ENCODE measurements at regions not wholly inside any gene's neighbourhood (a gene's known extent, or its start where the extent isn't known, plus 50 kb on each side); places are given as distances from the start of the nearest gene placed in this dataset.

DNA sequence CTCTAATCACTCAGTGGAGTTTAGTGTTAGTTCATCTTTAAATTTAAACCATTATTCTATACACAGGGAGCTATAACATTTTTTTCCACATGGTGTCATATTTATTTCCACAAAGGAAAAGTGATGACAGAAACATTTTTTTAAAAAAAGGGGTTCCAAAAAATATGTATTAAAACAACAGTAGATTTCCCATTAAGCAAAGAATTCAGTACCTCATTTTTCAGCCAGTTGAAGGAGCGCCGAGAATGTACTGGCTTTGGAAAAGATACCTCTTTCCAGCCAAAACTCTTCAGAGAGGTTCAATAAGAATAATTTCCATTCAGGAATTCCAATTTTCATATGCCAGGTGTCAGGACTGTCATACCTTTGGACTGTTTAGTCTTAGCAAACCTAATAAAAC is 250.5 kb upstream of the MEOX2 start:
- Histone ChIP-seq H3K9ac (ENCODE audit: insufficient read depth, low read length) (no peak overlapping the region), H3K4me1 (ENCODE audit: control insufficient read depth, extremely low read depth, insufficient read depth, low read length) (no peaks in the 10 kb centered on the region), H3K9me3 (ENCODE audit: control insufficient read depth, insufficient read depth, low read depth, low read length) (no peaks in the 10 kb centered on the region), H3K4me3 (replicated peaks in 1 of 4; ENCODE audit: control extremely low read depth in 1 of 4, insufficient read depth in 1 of 4, low read depth in 3 of 4, low read length in 4 of 4) (no peak overlapping the region), H3K36me3 (ENCODE audit: control insufficient read depth, insufficient read depth, low read length) (no peaks in the 10 kb centered on the region), H2AFZ (ENCODE audit: low read length) (no peak overlapping the region), H3K79me2 (ENCODE audit: control insufficient read depth, insufficient read depth, low read length) (no peaks in the 10 kb centered on the region), H3K27me3 (ENCODE audit: control insufficient read depth, insufficient read depth, low read length) (no peaks in the 10 kb centered on the region), H3K4me2 (ENCODE audit: extremely low read depth, insufficient read depth, low read length) (no peak overlapping the region), H3K27ac (ENCODE audit: insufficient read depth, low read length) (no peak overlapping the region), H4K20me1 (ENCODE audit: control insufficient read depth, extremely low read depth, insufficient read depth, low read length) (peaks cover 2% of the 10 kb centered on the region)
- no peak for TF ChIP-seq EZH2 (IDR thresholded peaks at IDR 0.05; ENCODE audit: low read length, missing control alignments)
- TF ChIP-seq, protein P1, sequence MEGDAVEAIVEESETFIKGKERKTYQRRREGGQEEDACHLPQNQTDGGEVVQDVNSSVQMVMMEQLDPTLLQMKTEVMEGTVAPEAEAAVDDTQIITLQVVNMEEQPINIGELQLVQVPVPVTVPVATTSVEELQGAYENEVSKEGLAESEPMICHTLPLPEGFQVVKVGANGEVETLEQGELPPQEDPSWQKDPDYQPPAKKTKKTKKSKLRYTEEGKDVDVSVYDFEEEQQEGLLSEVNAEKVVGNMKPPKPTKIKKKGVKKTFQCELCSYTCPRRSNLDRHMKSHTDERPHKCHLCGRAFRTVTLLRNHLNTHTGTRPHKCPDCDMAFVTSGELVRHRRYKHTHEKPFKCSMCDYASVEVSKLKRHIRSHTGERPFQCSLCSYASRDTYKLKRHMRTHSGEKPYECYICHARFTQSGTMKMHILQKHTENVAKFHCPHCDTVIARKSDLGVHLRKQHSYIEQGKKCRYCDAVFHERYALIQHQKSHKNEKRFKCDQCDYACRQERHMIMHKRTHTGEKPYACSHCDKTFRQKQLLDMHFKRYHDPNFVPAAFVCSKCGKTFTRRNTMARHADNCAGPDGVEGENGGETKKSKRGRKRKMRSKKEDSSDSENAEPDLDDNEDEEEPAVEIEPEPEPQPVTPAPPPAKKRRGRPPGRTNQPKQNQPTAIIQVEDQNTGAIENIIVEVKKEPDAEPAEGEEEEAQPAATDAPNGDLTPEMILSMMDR (conservative IDR thresholded peaks at IDR 0.05 in 1 of 2, IDR thresholded peaks at IDR 0.05 in 1 of 2; ENCODE audit: low read depth in 1 of 2, low read length in 2 of 2): no peak
- DNase-seq (ENCODE audit: low read depth in 2 of 2): no peak

DNA sequence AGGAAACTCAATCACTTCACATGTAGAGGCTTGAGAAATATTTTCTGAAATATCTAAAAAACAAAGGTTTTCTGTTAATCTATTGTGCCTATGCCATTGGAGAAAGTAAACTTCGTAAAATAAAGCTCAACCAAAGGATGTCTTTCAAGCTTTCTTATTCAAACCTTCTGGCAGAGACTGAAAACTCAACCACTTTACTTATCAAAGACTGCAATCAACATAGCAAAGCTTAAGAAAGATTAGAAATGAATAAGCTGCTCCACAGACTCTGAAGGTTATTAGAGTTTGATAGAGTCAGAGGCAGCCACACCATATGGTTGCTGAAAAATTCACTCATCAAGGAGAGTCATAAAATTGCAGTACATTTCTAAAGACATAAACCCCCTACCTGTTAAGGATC is 245.8 kb upstream of the MEOX2 start:
- Histone ChIP-seq H3K4me1 (ENCODE audit: control insufficient read depth, extremely low read depth, insufficient read depth, low read length) (no peaks in the 10 kb centered on the region), H4K20me1 (ENCODE audit: control insufficient read depth, extremely low read depth, insufficient read depth, low read length) (peaks cover 2% of the 10 kb centered on the region), H3K27me3 (ENCODE audit: control insufficient read depth, insufficient read depth, low read length) (no peaks in the 10 kb centered on the region), H3K4me2 (ENCODE audit: extremely low read depth, insufficient read depth, low read length) (no peak overlapping the region), H3K27ac (ENCODE audit: insufficient read depth, low read length) (no peak overlapping the region), H3K4me3 (replicated peaks in 1 of 4; ENCODE audit: control extremely low read depth in 1 of 4, insufficient read depth in 1 of 4, low read depth in 3 of 4, low read length in 4 of 4) (no peak overlapping the region), H3K9me3 (ENCODE audit: control insufficient read depth, insufficient read depth, low read depth, low read length) (no peaks in the 10 kb centered on the region), H2AFZ (ENCODE audit: low read length) (no peak overlapping the region), H3K79me2 (ENCODE audit: control insufficient read depth, insufficient read depth, low read length) (no peaks in the 10 kb centered on the region), H3K36me3 (ENCODE audit: control insufficient read depth, insufficient read depth, low read length) (no peaks in the 10 kb centered on the region), H3K9ac (ENCODE audit: insufficient read depth, low read length) (no peak overlapping the region)
- TF ChIP-seq, protein P1 (conservative IDR thresholded peaks at IDR 0.05 in 1 of 2, IDR thresholded peaks at IDR 0.05 in 1 of 2; ENCODE audit: low read depth in 1 of 2, low read length in 2 of 2): no peak
- TF ChIP-seq EZH2 (IDR thresholded peaks at IDR 0.05; ENCODE audit: low read length, missing control alignments): no peak
- DNase-seq (ENCODE audit: low read depth in 2 of 2): no peak

GRCh38 chr7:15929411-15929810 is 242.9 kb upstream of the MEOX2 start:
- peaks cover 2% of the 10 kb centered on the region for H4K20me1 ChIP-seq (ENCODE audit: control insufficient read depth, extremely low read depth, insufficient read depth, low read length)
- H3K9ac ChIP-seq (ENCODE audit: insufficient read depth, low read length): no peak overlapping the region
- no peaks in the 10 kb centered on the region for H3K9me3 ChIP-seq (ENCODE audit: control insufficient read depth, insufficient read depth, low read depth, low read length)
- H3K4me1 ChIP-seq (ENCODE audit: control insufficient read depth, extremely low read depth, insufficient read depth, low read length): no peaks in the 10 kb centered on the region
- TF ChIP-seq, protein P1 (conservative IDR thresholded peaks at IDR 0.05 in 1 of 2, IDR thresholded peaks at IDR 0.05 in 1 of 2; ENCODE audit: low read depth in 1 of 2, low read length in 2 of 2): no peak
- no peak for TF ChIP-seq EZH2 (IDR thresholded peaks at IDR 0.05; ENCODE audit: low read length, missing control alignments)
- H3K27me3 ChIP-seq (ENCODE audit: control insufficient read depth, insufficient read depth, low read length): no peaks in the 10 kb centered on the region
- H3K27ac ChIP-seq (ENCODE audit: insufficient read depth, low read length): no peak overlapping the region
- H3K36me3 ChIP-seq (ENCODE audit: control insufficient read depth, insufficient read depth, low read length): no peaks in the 10 kb centered on the region
- no peak overlapping the region for H3K4me3 ChIP-seq (replicated peaks in 1 of 4; ENCODE audit: control extremely low read depth in 1 of 4, insufficient read depth in 1 of 4, low read depth in 3 of 4, low read length in 4 of 4)
- DNase-seq (ENCODE audit: low read depth in 2 of 2): no peak
- no peak overlapping the region for H2AFZ ChIP-seq (ENCODE audit: low read length)
- no peaks in the 10 kb centered on the region for H3K79me2 ChIP-seq (ENCODE audit: control insufficient read depth, insufficient read depth, low read length)
- H3K4me2 ChIP-seq (ENCODE audit: extremely low read depth, insufficient read depth, low read length): no peak overlapping the region
